NCI-H1048 (cell line): ENCODE measurements at regions not wholly inside any gene's neighbourhood (a gene's known extent, or its start where the extent isn't known, plus 50 kb on each side); places are given as distances from the start of the nearest gene placed in this dataset.

Source experiments
- DNase-seq: peaks from one replicate; lab custom pipeline; 2025; lab: John Stamatoyannopoulos, UW

DNA sequence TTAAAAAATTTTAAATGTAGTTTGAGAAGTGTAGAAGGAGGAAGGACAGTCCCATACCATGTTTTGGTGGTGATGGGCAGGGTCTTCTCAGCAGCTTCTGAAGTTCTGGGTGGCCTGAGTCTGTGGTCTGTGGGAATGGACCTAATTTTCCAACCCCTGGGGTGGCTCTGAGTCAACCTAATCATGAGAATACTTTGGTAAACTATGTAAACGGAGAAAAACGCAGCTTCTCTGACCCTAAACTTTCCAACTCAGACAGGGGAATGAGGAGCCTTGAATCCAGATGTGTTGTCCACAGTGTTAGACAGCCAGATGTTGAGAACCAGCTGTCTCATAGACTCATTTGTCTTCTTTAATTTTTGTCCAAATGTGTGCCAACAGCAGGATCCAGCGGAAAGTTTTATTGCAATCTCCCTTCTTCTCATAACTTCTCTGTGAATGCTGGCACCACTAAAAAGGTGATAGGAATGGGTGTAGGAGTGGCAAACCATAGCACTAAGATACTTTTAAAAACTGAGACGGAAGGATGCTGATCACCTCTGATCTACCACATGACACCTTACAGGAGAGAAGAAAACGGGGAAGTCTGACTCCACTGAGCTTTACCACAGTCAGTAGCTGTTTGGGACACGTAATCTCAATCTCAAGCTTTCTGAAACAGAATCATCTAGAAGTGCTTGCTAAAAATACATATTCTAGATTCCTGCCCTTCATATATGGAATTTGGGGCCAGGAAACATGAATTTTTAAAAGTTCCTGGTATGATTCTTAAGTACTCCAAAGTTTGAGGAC, 90.5 kb upstream of the PHYHIPL start:
- DNase-seq: no peak

DNA sequence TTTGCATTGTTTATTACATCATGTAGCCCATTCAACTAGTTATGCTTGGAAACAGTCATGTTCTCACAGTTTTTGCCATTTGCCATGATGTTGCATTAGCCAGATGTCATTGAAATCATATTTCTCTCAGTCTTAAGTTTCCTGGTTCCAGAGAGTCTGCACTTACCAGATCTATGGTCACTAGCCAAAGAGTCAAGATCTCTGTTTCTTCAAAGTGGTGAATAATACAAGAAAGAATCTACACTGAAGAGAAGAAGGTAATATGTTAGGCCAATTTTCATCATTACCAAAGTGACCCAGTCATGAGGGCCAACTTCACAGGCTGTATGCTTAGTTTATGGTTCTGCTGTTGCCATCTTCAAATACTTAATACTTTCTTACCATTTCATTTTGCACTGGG, 89.0 kb upstream of the PHYHIPL start:
- no peak for DNase-seq

DNA sequence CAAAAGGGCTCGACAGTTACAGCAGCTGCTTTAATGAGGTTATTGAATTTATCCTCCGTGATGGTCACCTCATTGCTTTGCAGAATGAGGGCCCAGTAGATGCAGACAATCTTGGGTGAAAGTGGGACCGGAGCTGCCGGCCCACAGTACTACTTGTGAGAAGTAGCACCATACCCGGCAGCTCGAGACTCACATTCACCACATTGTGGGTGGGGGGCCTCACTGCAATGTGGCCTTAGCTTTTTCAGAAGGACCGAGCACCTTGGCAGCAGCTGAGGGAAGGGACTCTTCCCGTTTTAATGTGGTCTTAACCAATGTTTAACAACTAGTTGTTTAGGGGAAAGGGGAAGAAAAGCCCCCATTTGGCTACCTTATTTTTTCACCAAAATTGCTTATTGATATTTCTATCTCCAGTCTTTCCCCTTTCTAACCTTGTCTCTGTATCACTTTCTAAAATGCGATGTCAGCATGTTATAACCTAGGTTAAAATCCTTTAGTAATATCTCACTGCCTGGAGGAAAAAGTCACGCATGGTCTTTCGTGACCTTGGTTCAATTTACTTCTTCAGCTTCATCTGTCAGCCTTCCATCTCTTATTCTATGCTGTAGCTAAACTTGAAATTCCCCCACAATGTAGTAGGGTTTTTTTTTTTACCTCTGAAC, 87.4 kb upstream of the PHYHIPL start:
- no peak for DNase-seq

DNA sequence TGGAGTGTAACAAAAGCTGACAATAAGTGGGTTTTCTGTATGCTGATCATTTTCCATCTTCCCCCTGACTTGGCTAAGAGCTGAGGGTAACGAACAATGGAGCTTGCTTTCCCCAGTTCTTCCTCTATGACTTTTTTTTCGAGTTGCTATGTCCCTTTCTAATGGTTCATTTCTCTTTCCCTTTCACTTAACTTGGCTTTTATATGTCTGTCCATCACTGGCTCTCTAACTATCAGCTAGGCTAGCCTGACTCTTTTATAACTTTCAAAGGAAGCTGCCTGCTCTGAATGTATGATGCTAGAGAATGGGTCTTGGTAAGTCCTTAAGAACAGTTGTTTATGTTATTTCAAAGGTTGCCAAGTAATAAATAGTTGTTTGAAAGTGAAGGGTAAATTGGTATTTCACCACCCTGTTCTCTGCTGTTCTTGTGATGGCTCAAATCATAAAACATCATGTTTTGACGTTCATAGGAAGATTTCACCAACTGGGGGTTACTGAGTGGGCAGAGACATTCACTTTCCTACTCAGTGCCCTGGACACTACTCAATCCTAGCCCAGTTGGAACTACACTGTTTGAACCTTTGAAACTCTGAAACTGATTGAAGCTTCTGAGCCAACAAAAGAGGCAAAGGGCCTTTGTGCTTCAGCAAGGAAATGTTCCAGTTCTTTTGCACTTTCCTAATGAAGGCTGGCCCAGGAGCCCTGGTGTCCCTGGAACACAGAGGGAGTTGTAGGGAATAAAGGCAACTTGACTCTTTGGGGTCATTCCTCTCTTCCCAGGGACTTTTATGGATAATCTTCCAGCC, 85.4 kb upstream of the PHYHIPL start:
- DNase-seq: no peak

DNA sequence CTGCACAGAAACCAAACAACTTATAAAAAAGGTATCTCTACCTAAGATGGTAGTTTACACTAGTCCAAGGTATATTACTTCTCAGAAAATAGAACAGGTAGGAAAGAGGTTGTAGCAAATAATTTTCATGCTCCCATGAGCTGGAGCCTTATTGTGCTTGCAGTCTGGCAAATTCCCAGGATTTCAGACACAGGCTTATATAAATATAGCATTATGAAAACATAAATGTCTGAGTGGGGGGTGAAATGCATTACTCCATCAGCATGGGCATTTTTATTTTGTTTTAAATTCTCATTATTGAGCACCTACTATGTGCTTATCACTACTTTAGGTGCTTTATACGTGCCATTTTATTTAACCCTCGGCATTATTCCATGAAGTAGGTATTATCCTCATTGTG, 83.0 kb upstream of the PHYHIPL start:
- DNase-seq: no peak

DNA sequence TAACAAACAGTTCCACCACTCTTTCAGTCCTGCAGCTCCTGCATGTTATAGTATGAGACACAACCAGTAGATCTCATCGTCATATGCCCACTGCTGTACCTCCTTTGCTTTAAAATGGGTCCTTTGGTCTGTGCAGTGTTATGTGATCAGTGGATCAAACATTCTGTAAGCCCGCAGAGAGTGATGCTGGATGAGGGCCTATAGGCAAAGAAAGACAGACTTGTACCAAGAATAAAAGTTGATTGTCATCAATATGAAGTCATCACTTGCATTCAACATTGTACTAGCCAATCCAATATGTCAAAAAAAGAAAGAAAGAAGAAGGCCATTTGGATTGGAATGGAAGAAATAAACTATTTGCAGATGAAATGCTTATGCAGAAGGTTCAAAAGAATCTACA, 79.8 kb upstream of the PHYHIPL start:
- no peak for DNase-seq

DNA sequence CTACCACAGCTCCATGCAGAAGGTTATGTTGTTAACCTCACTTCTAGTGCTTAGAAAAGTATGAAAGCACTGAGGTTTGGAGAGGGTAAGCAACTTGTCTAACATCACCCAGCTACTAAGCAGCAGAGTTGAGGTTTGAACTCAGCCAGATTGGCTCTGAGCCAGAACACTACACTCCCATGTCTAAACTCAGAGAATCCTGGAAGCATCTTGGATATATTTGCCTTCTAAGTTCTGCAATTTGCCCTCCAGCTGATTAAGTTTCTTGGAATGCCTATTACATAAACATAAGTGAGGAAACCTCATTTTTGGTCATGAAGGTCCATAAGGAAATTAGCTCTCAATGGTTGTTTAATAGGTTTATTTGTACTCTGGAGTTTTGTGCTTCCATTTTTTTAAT, 78.1 kb upstream of the PHYHIPL start:
- DNase-seq: no peak

DNA sequence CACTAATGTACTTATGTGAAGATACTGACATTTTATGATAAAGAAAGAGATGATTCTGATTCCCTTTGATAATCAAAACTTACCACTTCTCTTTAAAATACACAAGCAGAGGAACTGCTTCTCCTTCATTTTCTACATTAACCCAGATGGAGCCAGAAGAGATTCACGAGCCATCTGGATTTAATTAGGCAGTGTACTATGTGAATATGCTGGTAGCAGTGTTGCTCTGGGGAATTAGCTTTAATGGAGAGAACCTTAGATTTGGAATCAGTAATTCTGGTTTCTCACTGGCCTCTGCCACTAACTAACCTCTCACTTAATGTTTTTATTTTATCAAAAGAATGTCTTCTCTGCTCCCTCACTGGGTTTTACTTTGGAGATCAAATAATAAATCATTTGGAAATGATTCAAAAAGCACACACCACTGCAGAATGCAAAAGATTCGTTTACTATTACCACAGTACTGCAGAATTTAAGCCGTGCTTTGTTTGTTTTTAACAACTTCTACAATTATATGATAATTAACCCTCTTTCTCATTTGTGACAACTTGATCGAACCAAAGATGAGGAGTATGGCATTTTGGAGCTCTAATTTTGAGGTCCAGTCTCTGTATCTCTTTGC, 77.5 kb upstream of the PHYHIPL start:
- DNase-seq: no peak

DNA sequence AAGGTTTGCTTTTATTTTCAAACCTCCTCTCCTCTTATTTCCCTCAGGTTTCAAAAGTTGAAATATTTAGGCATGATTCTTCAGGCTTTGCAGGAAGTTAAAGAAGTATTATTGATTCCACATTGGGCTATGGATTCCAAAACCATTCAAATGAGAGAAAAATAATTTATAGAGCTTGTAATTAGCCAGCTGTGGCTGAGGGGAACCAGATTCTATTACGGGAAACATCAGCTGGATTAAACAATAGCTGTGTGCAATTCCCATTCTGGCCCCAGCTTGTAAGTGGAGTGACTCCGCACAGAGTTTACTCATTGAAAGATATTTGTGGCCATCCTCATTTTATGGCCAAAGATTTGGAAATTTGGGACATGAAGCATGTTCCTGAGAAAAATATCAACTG, 77.0 kb upstream of the PHYHIPL start:
- DNase-seq: no peak

DNA sequence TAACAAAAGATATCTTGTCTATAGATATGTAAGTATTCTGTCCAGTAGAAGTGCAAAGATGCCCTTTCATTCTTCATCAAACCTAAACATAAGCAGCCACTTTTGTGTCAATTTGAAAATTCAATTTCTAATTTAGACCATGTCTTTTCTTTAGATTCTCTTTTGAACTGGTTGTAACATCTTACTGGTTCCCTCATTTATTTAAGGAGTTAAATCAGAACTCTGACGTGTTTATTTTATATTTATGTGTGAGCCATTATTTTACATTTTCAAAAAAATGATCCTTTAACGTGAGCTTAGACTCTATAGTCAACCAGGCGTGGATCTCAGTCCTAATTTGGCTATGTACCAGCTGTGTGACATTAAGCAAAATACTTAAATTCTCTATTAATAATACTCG, 74.0 kb upstream of the PHYHIPL start:
- DNase-seq: no peak

DNA sequence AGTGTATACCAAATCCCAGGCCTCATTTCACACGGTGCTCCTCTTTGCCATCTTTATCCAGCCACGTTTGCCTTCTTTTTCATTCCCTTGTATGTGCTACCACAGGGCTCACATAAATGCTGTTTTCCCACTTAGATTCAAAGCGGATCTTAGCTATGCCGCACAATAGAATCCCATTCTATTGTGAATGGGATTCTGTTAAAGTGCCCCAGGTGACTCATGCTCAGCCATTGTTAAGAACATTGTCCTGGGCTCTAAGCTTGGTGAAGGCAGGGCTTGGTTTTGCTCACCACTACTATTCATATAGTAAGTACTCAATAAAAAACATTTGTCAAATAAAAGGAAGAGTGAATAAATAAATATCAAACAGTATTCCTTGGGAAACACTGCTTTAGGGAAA, 72.3 kb upstream of the PHYHIPL start:
- DNase-seq: no peak

DNA sequence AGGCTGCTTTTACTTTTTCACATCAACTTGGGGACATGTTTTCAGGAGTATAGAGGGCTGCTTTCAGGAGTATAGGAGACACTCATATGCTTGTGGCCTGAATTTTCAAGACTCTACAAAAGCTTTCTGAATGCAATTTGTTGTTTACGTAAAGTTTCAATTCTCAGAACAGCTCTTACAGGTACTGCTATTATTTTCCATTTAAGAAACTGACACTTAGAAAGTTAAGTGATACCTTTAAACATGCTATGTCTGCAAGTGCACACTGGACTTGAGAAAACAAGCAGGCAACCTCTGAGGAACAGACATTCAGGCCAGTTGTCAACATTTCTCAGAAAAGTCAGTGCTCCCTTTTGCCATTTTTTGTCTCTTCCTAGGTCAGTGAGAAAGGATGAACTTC, 70.0 kb upstream of the PHYHIPL start:
- no peak for DNase-seq

DNA sequence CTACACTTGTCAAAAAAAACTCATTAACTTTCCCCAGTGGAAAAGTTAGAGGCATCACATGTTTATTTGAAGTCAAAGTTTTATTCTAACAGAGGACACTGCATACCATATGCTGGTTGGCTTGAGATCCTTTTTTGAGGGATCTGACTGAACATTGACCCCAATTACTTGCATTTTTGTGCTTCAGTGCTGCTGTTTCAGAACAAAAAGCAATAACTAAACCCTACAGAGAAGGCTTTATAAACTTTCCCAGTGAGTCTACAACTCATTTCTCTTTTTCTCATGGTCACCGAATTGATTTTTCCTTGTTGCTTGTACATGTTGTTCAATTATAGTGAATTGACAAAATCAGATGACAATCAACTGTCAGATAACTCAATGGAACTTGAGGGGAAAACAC, 69.3 kb upstream of the PHYHIPL start:
- no peak for DNase-seq

DNA sequence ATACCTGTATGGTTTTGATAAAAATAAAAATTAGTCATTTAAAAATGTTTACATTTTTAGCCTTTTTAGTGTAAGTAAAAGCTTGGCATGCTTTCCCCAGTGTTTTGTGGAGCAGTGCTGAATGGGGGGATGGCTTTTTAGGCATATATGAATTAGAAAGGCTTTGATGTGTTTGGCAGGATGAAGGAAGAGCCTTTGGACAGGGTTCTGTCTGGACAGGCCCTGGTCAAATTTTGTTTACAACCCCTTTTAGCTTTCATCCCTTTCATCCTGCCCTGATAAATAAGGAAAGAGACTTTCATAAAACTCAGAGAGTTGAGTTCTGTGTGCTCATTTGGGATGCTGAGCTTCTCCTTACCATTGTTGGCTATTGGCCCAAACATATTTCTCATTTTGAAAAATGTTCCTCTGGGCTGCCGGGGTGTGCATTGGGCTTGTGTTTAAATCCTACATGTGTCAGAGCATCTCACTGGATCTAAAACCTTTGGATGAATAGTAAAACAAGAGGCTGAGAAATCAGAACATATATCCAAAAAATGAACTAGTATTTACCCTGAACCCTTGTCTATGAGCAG, 68.1 kb upstream of the PHYHIPL start:
- no peak for DNase-seq

DNA sequence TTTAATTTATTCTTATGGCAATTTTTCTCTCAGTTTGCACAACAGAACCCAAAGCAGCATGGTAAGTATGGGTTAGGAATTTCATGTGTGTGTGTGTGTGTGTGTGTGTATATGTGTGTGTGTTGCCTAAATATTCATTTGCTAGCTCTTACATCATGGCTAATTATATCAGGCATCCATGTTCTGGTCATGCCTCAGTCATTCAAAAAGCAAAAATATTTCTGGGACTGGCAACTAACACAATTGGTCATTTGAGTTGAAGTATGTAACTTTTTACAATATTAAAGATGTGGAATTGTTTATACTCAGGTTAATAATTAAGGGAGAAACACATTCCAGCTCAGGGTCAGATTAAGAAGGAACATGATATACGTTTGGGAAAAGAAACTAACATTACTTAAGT, 67.6 kb upstream of the PHYHIPL start:
- DNase-seq: no peak

DNA sequence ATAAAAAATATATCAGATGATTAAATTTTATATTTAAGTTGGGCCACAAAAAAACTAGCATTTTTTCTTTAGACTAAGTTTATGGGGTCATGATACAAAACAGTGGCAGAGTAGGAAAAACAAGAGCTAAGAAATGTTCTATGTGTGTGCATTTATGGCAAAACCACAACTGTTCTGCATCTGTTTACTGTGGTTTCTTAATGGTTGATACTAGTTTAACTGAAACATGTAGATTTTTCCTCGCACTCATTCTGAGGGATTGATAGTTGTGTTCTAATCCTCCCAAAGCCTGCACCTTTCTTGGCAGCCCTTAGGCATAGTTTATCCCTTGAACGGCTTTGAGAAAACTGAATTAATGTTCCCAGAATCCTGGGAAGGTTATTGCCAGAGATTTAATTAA, 66.6 kb upstream of the PHYHIPL start:
- no peak for DNase-seq

DNA sequence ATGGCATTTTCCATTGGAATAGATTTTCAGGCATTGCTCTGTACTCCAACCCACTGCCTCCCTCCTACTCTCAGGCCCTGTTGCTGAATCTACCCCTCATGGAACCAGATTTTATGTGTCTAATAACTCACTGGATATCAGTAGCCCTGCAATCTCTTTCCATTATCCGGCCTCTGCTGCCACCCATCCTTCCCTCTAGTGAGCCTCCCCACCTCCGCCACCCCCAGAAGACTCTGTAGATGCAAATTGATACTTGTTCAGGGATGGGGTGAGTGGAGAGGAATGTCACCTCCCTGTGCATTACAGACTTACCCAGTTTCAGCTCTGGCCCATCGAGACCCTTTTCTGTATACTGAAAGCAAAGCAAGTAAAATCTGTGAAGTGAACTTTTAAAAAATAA, 52.3 kb upstream of the PHYHIPL start:
- no peak for DNase-seq

DNA sequence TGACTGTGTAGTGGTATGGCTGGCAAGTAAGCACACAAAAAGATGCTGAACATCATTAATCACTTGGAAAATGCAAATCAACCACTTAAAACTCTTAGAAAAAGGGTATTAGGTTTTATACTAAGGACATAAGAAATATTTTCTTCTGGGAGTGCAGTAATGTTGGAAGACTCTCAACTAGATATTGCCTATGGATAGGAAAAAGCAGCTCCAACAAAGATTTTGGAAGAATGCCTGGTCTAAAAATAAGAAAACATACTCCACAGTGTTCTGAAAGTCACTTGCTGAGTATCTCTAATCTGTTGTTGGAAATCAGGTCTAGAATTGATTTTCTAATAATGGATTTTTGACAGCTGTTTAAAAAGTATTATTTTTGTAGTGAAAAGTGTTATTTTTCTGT, 50.8 kb upstream of the PHYHIPL start:
- no peak for DNase-seq

DNA sequence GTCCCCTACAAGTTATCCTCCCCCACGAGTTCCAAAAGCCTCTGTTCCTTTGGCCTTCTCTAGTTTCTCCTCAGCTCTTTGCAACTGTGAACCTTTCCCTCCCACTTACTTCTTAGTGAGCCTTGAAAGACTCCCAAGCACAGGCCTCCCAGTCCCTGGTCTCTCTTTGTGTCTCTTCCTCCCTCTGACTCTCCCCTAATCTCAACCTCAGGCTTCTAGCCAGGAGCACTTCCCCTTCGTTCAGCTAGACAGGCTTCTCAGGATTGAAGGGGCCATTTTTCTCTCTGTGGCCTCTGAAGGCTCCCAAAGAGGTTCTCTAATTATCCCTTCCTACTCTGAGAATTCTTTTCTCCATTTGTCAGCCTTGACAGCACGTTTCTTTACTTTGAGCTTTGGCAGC, 50.2 kb upstream of the PHYHIPL start:
- DNase-seq: no peak
